Adrenal gland (tissue), 9 donors: ENCODE measurements at regions not wholly inside any gene's neighbourhood (a gene's known extent, or its start where the extent isn't known, plus 50 kb on each side); places are given as distances from the start of the nearest gene placed in this dataset.
A peak's percentile ranks its signal among the peaks of the same experiment; 100 is the strongest.

Experiments
- DNase-seq, 7 donors: peaks; one replicate each; pipeline ENCODE4 v3.0.0-alpha.2; 2019 to 2020
- H3K27ac ChIP-seq, 5 donors: fragments of 200-600 bp; sonication (generic) in 4 of 5; 1 replicate in 3 of 5; 2 replicates in 2 of 5; pipeline versions ENCODE4 v1.5.1 to v1.8.0; 2016 to 2020; ENCODE audit warnings: mild to moderate bottlenecking in 1 of 5
- H3K27me3 ChIP-seq: fragments of 200-600 bp; 2 replicates; pipeline ENCODE4 v1.8.0; 2021
- H3K36me3 ChIP-seq, 2 donors: fragments of 200-600 bp; replicated peaks in 1 of 2; 1 replicate in 1 of 2; 2 replicates in 1 of 2; pipeline versions ENCODE4 v1.5.1 to v1.8.0; 2018 to 2022
- H3K4me1 ChIP-seq, 2 donors: fragments of 200-600 bp; replicated peaks in 1 of 2; 1 replicate in 1 of 2; 2 replicates in 1 of 2; pipeline versions ENCODE4 v1.5.1 to v1.8.0; 2018 to 2021
- H3K4me3 ChIP-seq, 4 donors: fragments of 200-600 bp; sonication (generic) in 3 of 4; one replicate each; pipeline ENCODE4 v1.5.1; 2016 to 2018
- H3K9me3 ChIP-seq, 3 donors: fragments of 200-600 bp; sonication (generic) in 1 of 3; replicated peaks in 1 of 3; 1 replicate in 2 of 3; 2 replicates in 1 of 3; pipeline versions ENCODE4 v1.5.1 to v1.8.0; 2016 to 2021
- CTCF ChIP-seq, 6 experiments: fragments of 450-650 bp in 4 of 6; fragments of 200-600 bp in 2 of 6; sonication (generic) in 1 of 6; IDR thresholded peaks; 1 replicate in 5 of 6; 2 replicates in 1 of 6; pipeline versions ENCODE4 v1.5.1 to v1.8.0; 2016 to 2021; ENCODE audit warnings: antibody characterized with exemption in 6 of 6, mild to moderate bottlenecking in 2 of 6, moderate library complexity in 1 of 6
- POLR2A ChIP-seq, 2 donors: fragments of 450-650 bp; IDR thresholded peaks; one replicate each; pipeline ENCODE4 v1.6.1; 2017; ENCODE audit warnings: antibody characterized with exemption in 2 of 2, mild to moderate bottlenecking in 2 of 2, moderate library complexity in 1 of 2
- WGBS, 4 donors: extraction: QIAGEN DNeasy Blood & Tissue Kit in 2 of 4; methylation state at CpG; one replicate each; pipeline versions ENCODE4 v1.1.5 to v1.1.7; 2013 to 2017; 5-methylcytosine and 5-hydroxymethylcytosine counted together
- intact Hi-C, 2 donors: fragments of 100-400 bp; cut with DNase I; formaldehyde crosslinking; loops; one replicate each; pipeline versions ENCODE4 v1.14.1 to v1.15.0; 2022 to 2023
- donor health status: healthy with polysubstance abuse.
- donor health status: Bipolar disorder and iron deficiency.
- donor health status: DM: yes; HTN: yes; CAD: no.
- donor health status: DM: no; HTN: no; CAD: no.
- donor health status: DM: no; HTN: no; CAD: no.

- TF ChIP-seq POLR2A (IDR thresholded peaks at IDR 0.05) (no peak), CTCF (IDR thresholded peaks at IDR 0.05) (no peak)
- H3K4me3 ChIP-seq = no peak overlapping the region
- intact Hi-C loops = no loop called here
- no peak overlapping the region for H3K27ac ChIP-seq
- no peak for DNase-seq
- 75 to 87% (median 76%) methylated on average over 1 of the region's 1 CpG for WGBS, 4 donors
- H3K27me3 ChIP-seq = no peaks in the 10 kb centered on the region
- no peaks in the 10 kb centered on the region for H3K4me1 ChIP-seq
- no peaks in the 10 kb centered on the region for H3K36me3 ChIP-seq
- H3K9me3 ChIP-seq = no peaks in the 10 kb centered on the region
These were observed 264.9 kb upstream of the CCDC54 start for GRCh38 chr3:107112356-107112755.

DNA sequence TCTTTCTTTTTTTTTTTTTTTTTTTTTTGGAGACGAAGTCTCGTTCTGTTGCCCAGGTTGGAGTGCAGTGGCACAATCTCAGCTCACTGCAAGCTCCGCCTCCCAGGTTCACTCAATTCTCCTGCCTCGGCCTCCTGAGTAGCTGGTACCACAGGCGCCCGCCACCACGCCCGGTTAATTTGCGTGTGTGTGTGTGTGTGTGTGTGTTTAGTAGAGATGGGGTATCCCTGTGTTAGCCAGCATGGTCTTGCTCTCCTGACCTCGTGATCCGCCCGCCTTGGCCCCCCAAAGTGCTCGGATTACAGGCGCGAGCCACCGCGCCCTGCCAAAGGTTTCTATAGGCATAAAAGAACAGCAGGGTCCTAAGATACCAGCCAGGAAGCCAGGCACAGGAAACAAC, 261.0 kb upstream of the CCDC54 start:
- intact Hi-C loops = no loop called here
- TF ChIP-seq CTCF (IDR thresholded peaks at IDR 0.05) (no peak), POLR2A (IDR thresholded peaks at IDR 0.05) (no peak)
- no peaks in the 10 kb centered on the region for H3K9me3 ChIP-seq
- H3K4me1 ChIP-seq = peaks cover 0 to 19% of the 10 kb centered on the region in 2 donors
- H3K27ac ChIP-seq = no peak overlapping the region
- H3K4me3 ChIP-seq = no peak overlapping the region
- H3K36me3 ChIP-seq = no peaks in the 10 kb centered on the region
- WGBS, 4 donors = 90 to 99% (median 95%) methylated on average over 15 to 17 of the region's 17 CpGs
- no peak for DNase-seq
- H3K27me3 ChIP-seq = no peaks in the 10 kb centered on the region

GRCh38 chr3:107117156-107117555, 260.1 kb upstream of the CCDC54 start:
- no peaks in the 10 kb centered on the region for H3K9me3 ChIP-seq
- DNase-seq = no peak
- 94 to 97% (median 95%) methylated on average over 4 of the region's 4 CpGs for WGBS, 4 donors
- H3K36me3 ChIP-seq = no peaks in the 10 kb centered on the region
- H3K4me3 ChIP-seq = no peak overlapping the region
- H3K27me3 ChIP-seq = no peaks in the 10 kb centered on the region
- TF ChIP-seq POLR2A (IDR thresholded peaks at IDR 0.05) = no peak
- TF ChIP-seq CTCF (IDR thresholded peaks at IDR 0.05) = no peak
- peaks cover 0 to 19% of the 10 kb centered on the region in 2 donors for H3K4me1 ChIP-seq
- intact Hi-C loops = no loop called here
- no peak overlapping the region for H3K27ac ChIP-seq

GRCh38 chr3:107117922-107118536, 259.2 kb upstream of the CCDC54 start:
- intact Hi-C loops = no loop called here
- 28 to 38% (median 31%) methylated on average over 10 of the region's 10 CpGs for WGBS, 4 donors
- Histone ChIP-seq H3K27me3 (no peaks in the 10 kb centered on the region), H3K9me3 (no peaks in the 10 kb centered on the region), H3K4me1 (peaks cover 0 to 19% of the 10 kb centered on the region in 2 donors), H3K36me3 (no peaks in the 10 kb centered on the region), H3K27ac (no peak overlapping the region), H3K4me3 (no peak overlapping the region)
- peak; percentile 34 to 69 (median 48) for DNase-seq
- TF ChIP-seq POLR2A (IDR thresholded peaks at IDR 0.05) (no peak), CTCF (IDR thresholded peaks at IDR 0.05) (peak; percentile 21 to 53 (median 40))
